ENCODE measurements at regions not wholly inside any gene's neighbourhood (a gene's known extent, or its start where the extent isn't known, plus 50 kb on each side); places are given as distances from the start of the nearest gene placed in this dataset.

DNA sequence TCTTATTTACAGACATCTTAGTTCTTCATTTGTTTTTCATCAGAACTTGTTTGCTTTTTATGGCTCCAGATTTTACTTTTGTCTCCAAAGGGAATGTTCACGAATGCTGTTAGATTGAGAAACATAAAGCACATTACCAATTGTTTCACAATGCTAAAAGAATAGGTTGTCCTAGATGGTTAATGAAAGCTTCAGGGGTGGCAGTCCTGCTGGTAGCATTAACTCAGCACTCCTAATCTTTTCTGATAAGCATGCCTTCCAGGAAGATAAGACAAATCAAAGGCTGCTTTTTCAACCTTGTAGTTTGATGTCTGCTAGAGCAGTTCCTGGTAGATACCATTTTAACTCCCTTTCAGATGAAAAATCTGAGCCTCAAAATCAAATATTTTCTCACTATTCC is 619.4 kb downstream of the PYDC2 start:
- 41 to 58% methylated on average over 1 of the region's 1 CpG for WGBS, 2 donors
- no peak overlapping the region for H3K4me3 ChIP-seq (ENCODE audit: low read depth, poor library complexity, severe bottlenecking)
- no peak for DNase-seq (ENCODE audit: low spot score in 2 of 2)
- no peak for TF ChIP-seq CTCF (IDR thresholded peaks at IDR 0.05)
- no peak for TF ChIP-seq POLR2A (IDR thresholded peaks at IDR 0.05)
- intact Hi-C loops (cut with DNase I; ENCODE audit: low total_unique reads): no loop called here

- H3K4me3 ChIP-seq (ENCODE audit: low read depth, poor library complexity, severe bottlenecking): no peak overlapping the region
- intact Hi-C loops (cut with DNase I; ENCODE audit: low total_unique reads): no loop called here
- 57 to 60% methylated on average over 5 of the region's 5 CpGs for WGBS, 2 donors
- no peak for TF ChIP-seq CTCF (IDR thresholded peaks at IDR 0.05)
- no peak for TF ChIP-seq POLR2A (IDR thresholded peaks at IDR 0.05)
- DNase-seq (ENCODE audit: low spot score in 2 of 2): no peak
Measured at GRCh38 chr3:192082730-192083660, 622.0 kb downstream of the PYDC2 start.

Measured in lower leg skin (tissue), 4 donors.